GM18873 (cell line): ENCODE measurements at regions not wholly inside any gene's neighbourhood (a gene's known extent, or its start where the extent isn't known, plus 50 kb on each side); places are given as distances from the start of the nearest gene placed in this dataset.
"Not testable (repeated sequence)": the region's sequence is repeated elsewhere in the genome, so short reads cannot be mapped to it uniquely, and the experiment has no call there.

Experiments used
- ATAC-seq: cut with Tn5 transposase; IDR thresholded peaks from one replicate; pipeline ENCODE4 v1.9.1; 2021; ENCODE audit warnings: mild to moderate bottlenecking, moderate library complexity, moderate number of reproducible peaks; ENCODE audit not compliant: unreplicated experiment, low FRiP score

GRCh38 chr5:115439639-115440038 lies 104.9 kb downstream of the FEM1C start:
- ATAC-seq, result no peak

GRCh38 chr5:115439042-115439441 lies 105.5 kb downstream of the FEM1C start:
- ATAC-seq, result no peak

GRCh38 chr5:115435778-115436712 lies 108.5 kb downstream of the FEM1C start:
- ATAC-seq, result no peak

- no peak for ATAC-seq
These were observed 109.4 kb downstream of the FEM1C start for GRCh38 chr5:115435065-115435777.

- no peak for ATAC-seq
These were observed 110.7 kb downstream of the FEM1C start for GRCh38 chr5:115433918-115434317.

- ATAC-seq, result no peak
These were observed 111.9 kb downstream of the FEM1C start for GRCh38 chr5:115432691-115433090.

GRCh38 chr5:115431116-115431515 lies 113.5 kb downstream of the FEM1C start:
- ATAC-seq, result no peak

GRCh38 chr5:115430374-115430773 lies 114.2 kb downstream of the FEM1C start:
- ATAC-seq, result no peak

- ATAC-seq, result no peak
These were observed 115.1 kb downstream of the FEM1C start for GRCh38 chr5:115429345-115429940.

GRCh38 chr5:115428676-115429075 lies 115.9 kb downstream of the FEM1C start:
- no peak for ATAC-seq

- no peak for ATAC-seq
These were observed 116.3 kb downstream of the FEM1C start for GRCh38 chr5:115428248-115428647.

- no peak for ATAC-seq
These were observed 120.1 kb downstream of the FEM1C start for GRCh38 chr5:115424446-115424845.

- ATAC-seq, result no peak
These were observed 120.5 kb downstream of the FEM1C start for GRCh38 chr5:115424030-115424429.

- no peak for ATAC-seq
These were observed 121.0 kb downstream of the FEM1C start for GRCh38 chr5:115423541-115423940.

- no peak for ATAC-seq
These were observed 121.5 kb downstream of the FEM1C start for GRCh38 chr5:115423051-115423450.

- ATAC-seq, result not testable (repeated sequence)
These were observed 123.8 kb downstream of the FEM1C start for GRCh38 chr5:115420812-115421211.

GRCh38 chr5:115419846-115420585 lies 123.6 kb upstream of the CCDC112 start:
- ATAC-seq, result no peak

- ATAC-seq, result no peak
These were observed 122.3 kb upstream of the CCDC112 start for GRCh38 chr5:115418788-115419187.

- ATAC-seq, result no peak
These were observed 120.6 kb upstream of the CCDC112 start for GRCh38 chr5:115417076-115417475.

- ATAC-seq, result peak; percentile 50
These were observed 118.7 kb upstream of the CCDC112 start for GRCh38 chr5:115415143-115415491.
